ENCODE measurements at regions not wholly inside any gene's neighbourhood (a gene's known extent, or its start where the extent isn't known, plus 50 kb on each side); places are given as distances from the start of the nearest gene placed in this dataset.

DNA sequence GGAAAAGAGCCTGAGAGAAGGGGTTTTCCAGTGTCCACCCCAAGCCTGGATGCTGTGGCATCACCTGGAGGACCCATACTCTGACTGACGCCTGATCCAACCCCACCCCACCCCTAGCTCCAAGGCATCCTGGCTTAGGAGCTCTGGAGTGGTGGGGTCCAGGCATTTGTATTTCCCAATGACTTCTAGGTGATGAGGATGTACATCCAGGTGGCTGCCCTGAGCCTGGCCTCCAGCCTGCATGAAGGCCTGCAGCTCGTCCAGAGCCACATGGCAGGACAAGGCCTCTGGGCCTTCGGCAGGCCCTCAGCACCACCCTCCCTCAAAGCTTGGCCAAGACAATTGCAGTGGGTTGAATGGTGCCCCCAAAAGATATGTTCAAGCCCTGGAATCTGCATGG, 347.5 kb downstream of the C16orf95 start:
- Histone ChIP-seq H3K4me2 (ENCODE audit: insufficient read depth, low read length, poor library complexity, severe bottlenecking) (no peak overlapping the region), H3K14ac (ENCODE audit: low read length) (no peak overlapping the region), H3K79me1 (ENCODE audit: low read depth, low read length) (no peaks in the 10 kb centered on the region), H2BK120ac (ENCODE audit: low read depth, low read length) (no peak overlapping the region), H4K91ac (ENCODE audit: low read depth, low read length, poor library complexity) (no peak overlapping the region), H3K27ac (replicated peaks; ENCODE audit: low read length) (no peak overlapping the region), H2AFZ (ENCODE audit: low read length) (no peak overlapping the region), H4K8ac (ENCODE audit: low read depth, low read length) (no peak overlapping the region), H2BK12ac (ENCODE audit: low read length) (no peak overlapping the region), H2AK5ac (ENCODE audit: low read depth, low read length) (no peak overlapping the region), H3K4me3 (ENCODE audit: low read length in 2 of 2) (no peak overlapping the region), H3K36me3 (replicated peaks in 1 of 2; ENCODE audit: control insufficient read depth in 2 of 2, insufficient read depth in 2 of 2, low read length in 2 of 2) (no peaks in the 10 kb centered on the region), H2BK5ac (ENCODE audit: low read length) (no peak overlapping the region), H3K4ac (ENCODE audit: low read length) (no peak overlapping the region), H3K9ac (ENCODE audit: low read depth, low read length, poor library complexity) (no peak overlapping the region), H3K9me3 (replicated peaks in 1 of 2; ENCODE audit: control insufficient read depth in 2 of 2, insufficient read depth in 1 of 2, low read depth in 1 of 2, low read length in 2 of 2) (no peaks in the 10 kb centered on the region), H3K18ac (ENCODE audit: low read length) (no peak overlapping the region), H2BK15ac (ENCODE audit: low read length) (no peak overlapping the region), H3K23ac (ENCODE audit: low read depth, low read length, poor library complexity) (no peak overlapping the region), H3K4me1 (ENCODE audit: control insufficient read depth in 2 of 2, insufficient read depth in 1 of 2, low read depth in 1 of 2, low read length in 2 of 2) (no peaks in the 10 kb centered on the region), H3K27me3 (ENCODE audit: control insufficient read depth in 3 of 3, insufficient read depth in 3 of 3, low read depth in 1 of 3, low read length in 3 of 3) (no peaks in the 10 kb centered on the region)
- DNase-seq (ENCODE audit: low spot score) = no peak
- WGBS, 2 donors (ENCODE audit: extremely low coverage in 2 of 2, insufficient read length in 2 of 2, insufficient replicate concordance in 1 of 2) = no CpG with 5 or more reads among the region's 3 CpGs

DNA sequence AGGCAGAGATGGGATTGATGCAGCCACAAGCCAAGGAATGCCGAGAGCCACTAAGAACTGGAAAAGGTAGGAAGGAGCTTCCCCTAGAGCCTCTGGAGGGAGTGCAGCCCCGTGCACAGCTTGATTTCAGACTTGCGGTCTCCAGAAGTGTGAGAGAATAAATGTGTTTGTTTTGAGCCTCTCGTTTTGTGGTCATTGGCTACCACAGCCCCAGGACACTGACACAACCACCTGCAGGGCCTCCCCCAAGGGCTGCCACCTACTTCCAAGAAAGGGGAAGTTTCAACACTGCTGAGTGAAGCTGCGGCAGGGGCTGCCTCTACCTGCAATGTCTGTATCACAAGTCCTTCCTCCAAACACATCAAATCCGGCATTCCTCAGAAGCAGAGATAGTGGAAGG, 346.9 kb downstream of the C16orf95 start:
- H3K4me1 ChIP-seq (ENCODE audit: control insufficient read depth in 2 of 2, insufficient read depth in 1 of 2, low read depth in 1 of 2, low read length in 2 of 2) = no peaks in the 10 kb centered on the region
- H2AFZ ChIP-seq (ENCODE audit: low read length) = no peak overlapping the region
- no peak for DNase-seq (ENCODE audit: low spot score)
- H2BK15ac ChIP-seq (ENCODE audit: low read length) = no peak overlapping the region
- no peaks in the 10 kb centered on the region for H3K36me3 ChIP-seq (replicated peaks in 1 of 2; ENCODE audit: control insufficient read depth in 2 of 2, insufficient read depth in 2 of 2, low read length in 2 of 2)
- no peak overlapping the region for H3K14ac ChIP-seq (ENCODE audit: low read length)
- H2AK5ac ChIP-seq (ENCODE audit: low read depth, low read length) = no peak overlapping the region
- no peak overlapping the region for H3K4me2 ChIP-seq (ENCODE audit: insufficient read depth, low read length, poor library complexity, severe bottlenecking)
- no peak overlapping the region for H3K27ac ChIP-seq (replicated peaks; ENCODE audit: low read length)
- no peak overlapping the region for H3K23ac ChIP-seq (ENCODE audit: low read depth, low read length, poor library complexity)
- H3K4ac ChIP-seq (ENCODE audit: low read length) = no peak overlapping the region
- H3K9ac ChIP-seq (ENCODE audit: low read depth, low read length, poor library complexity) = no peak overlapping the region
- no peak overlapping the region for H2BK12ac ChIP-seq (ENCODE audit: low read length)
- no peaks in the 10 kb centered on the region for H3K9me3 ChIP-seq (replicated peaks in 1 of 2; ENCODE audit: control insufficient read depth in 2 of 2, insufficient read depth in 1 of 2, low read depth in 1 of 2, low read length in 2 of 2)
- no peaks in the 10 kb centered on the region for H3K27me3 ChIP-seq (ENCODE audit: control insufficient read depth in 3 of 3, insufficient read depth in 3 of 3, low read depth in 1 of 3, low read length in 3 of 3)
- WGBS, 2 donors (ENCODE audit: extremely low coverage in 2 of 2, insufficient read length in 2 of 2, insufficient replicate concordance in 1 of 2) = no CpG with 5 or more reads among the region's 6 CpGs
- H2BK5ac ChIP-seq (ENCODE audit: low read length) = no peak overlapping the region
- no peak overlapping the region for H3K4me3 ChIP-seq (ENCODE audit: low read length in 2 of 2)
- H4K91ac ChIP-seq (ENCODE audit: low read depth, low read length, poor library complexity) = no peak overlapping the region
- H4K8ac ChIP-seq (ENCODE audit: low read depth, low read length) = no peak overlapping the region
- no peak overlapping the region for H3K18ac ChIP-seq (ENCODE audit: low read length)
- H2BK120ac ChIP-seq (ENCODE audit: low read depth, low read length) = no peak overlapping the region
- no peaks in the 10 kb centered on the region for H3K79me1 ChIP-seq (ENCODE audit: low read depth, low read length)

DNA sequence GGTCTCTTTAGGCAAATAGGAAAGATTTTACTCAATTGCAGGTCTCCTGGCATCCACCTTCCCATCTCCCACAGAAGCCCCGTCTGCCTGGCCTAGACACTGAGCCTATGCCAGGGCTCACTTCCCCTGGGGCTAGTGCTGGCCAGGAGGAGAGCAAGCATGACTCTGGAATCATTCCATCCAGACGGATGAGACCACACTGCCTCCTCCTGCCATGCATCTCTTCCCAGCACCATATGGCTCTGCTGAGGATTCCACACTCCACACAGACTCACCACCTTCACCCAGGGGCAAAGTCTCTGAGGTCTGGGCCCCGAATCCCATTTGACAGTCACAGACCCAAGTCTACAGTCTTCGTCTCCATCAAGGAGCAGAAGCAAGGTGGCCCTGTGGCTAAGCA, 346.5 kb downstream of the C16orf95 start:
- peak overlapping the region; percentile 65 for H3K14ac ChIP-seq (ENCODE audit: low read length)
- no peak overlapping the region for H3K4ac ChIP-seq (ENCODE audit: low read length)
- H2BK15ac ChIP-seq (ENCODE audit: low read length) = no peak overlapping the region
- no peak overlapping the region for H2AFZ ChIP-seq (ENCODE audit: low read length)
- no peaks in the 10 kb centered on the region for H3K27me3 ChIP-seq (ENCODE audit: control insufficient read depth in 3 of 3, insufficient read depth in 3 of 3, low read depth in 1 of 3, low read length in 3 of 3)
- DNase-seq (ENCODE audit: low spot score) = no peak
- H2BK120ac ChIP-seq (ENCODE audit: low read depth, low read length) = no peak overlapping the region
- no peak overlapping the region for H3K23ac ChIP-seq (ENCODE audit: low read depth, low read length, poor library complexity)
- no peak overlapping the region for H3K27ac ChIP-seq (replicated peaks; ENCODE audit: low read length)
- H4K8ac ChIP-seq (ENCODE audit: low read depth, low read length) = no peak overlapping the region
- H2AK5ac ChIP-seq (ENCODE audit: low read depth, low read length) = no peak overlapping the region
- H3K4me1 ChIP-seq (ENCODE audit: control insufficient read depth in 2 of 2, insufficient read depth in 1 of 2, low read depth in 1 of 2, low read length in 2 of 2) = no peaks in the 10 kb centered on the region
- H3K9ac ChIP-seq (ENCODE audit: low read depth, low read length, poor library complexity) = no peak overlapping the region
- no peak overlapping the region for H3K18ac ChIP-seq (ENCODE audit: low read length)
- H4K91ac ChIP-seq (ENCODE audit: low read depth, low read length, poor library complexity) = no peak overlapping the region
- H3K4me3 ChIP-seq (ENCODE audit: low read length in 2 of 2) = no peak overlapping the region
- H2BK12ac ChIP-seq (ENCODE audit: low read length) = no peak overlapping the region
- no peaks in the 10 kb centered on the region for H3K36me3 ChIP-seq (replicated peaks in 1 of 2; ENCODE audit: control insufficient read depth in 2 of 2, insufficient read depth in 2 of 2, low read length in 2 of 2)
- no peak overlapping the region for H3K4me2 ChIP-seq (ENCODE audit: insufficient read depth, low read length, poor library complexity, severe bottlenecking)
- H3K79me1 ChIP-seq (ENCODE audit: low read depth, low read length) = no peaks in the 10 kb centered on the region
- H3K9me3 ChIP-seq (replicated peaks in 1 of 2; ENCODE audit: control insufficient read depth in 2 of 2, insufficient read depth in 1 of 2, low read depth in 1 of 2, low read length in 2 of 2) = no peaks in the 10 kb centered on the region
- no CpG with 5 or more reads among the region's 4 CpGs for WGBS, 2 donors (ENCODE audit: extremely low coverage in 2 of 2, insufficient read length in 2 of 2, insufficient replicate concordance in 1 of 2)
- no peak overlapping the region for H2BK5ac ChIP-seq (ENCODE audit: low read length)

GRCh38 chr16:86971251-86971650, 345.9 kb downstream of the C16orf95 start:
- no peak overlapping the region for H3K18ac ChIP-seq (ENCODE audit: low read length)
- no peak overlapping the region for H2AK5ac ChIP-seq (ENCODE audit: low read depth, low read length)
- no peak overlapping the region for H2BK12ac ChIP-seq (ENCODE audit: low read length)
- no peaks in the 10 kb centered on the region for H3K27me3 ChIP-seq (ENCODE audit: control insufficient read depth in 3 of 3, insufficient read depth in 3 of 3, low read depth in 1 of 3, low read length in 3 of 3)
- H3K14ac ChIP-seq (ENCODE audit: low read length) = peak overlapping the region; percentile 65
- no peak for DNase-seq (ENCODE audit: low spot score)
- no peak overlapping the region for H2BK5ac ChIP-seq (ENCODE audit: low read length)
- no peak overlapping the region for H3K4me2 ChIP-seq (ENCODE audit: insufficient read depth, low read length, poor library complexity, severe bottlenecking)
- no peaks in the 10 kb centered on the region for H3K4me1 ChIP-seq (ENCODE audit: control insufficient read depth in 2 of 2, insufficient read depth in 1 of 2, low read depth in 1 of 2, low read length in 2 of 2)
- no CpG with 5 or more reads among the region's 8 CpGs for WGBS, 2 donors (ENCODE audit: extremely low coverage in 2 of 2, insufficient read length in 2 of 2, insufficient replicate concordance in 1 of 2)
- no peak overlapping the region for H3K9ac ChIP-seq (ENCODE audit: low read depth, low read length, poor library complexity)
- no peak overlapping the region for H2BK120ac ChIP-seq (ENCODE audit: low read depth, low read length)
- H3K79me1 ChIP-seq (ENCODE audit: low read depth, low read length) = no peaks in the 10 kb centered on the region
- no peaks in the 10 kb centered on the region for H3K9me3 ChIP-seq (replicated peaks in 1 of 2; ENCODE audit: control insufficient read depth in 2 of 2, insufficient read depth in 1 of 2, low read depth in 1 of 2, low read length in 2 of 2)
- no peaks in the 10 kb centered on the region for H3K36me3 ChIP-seq (replicated peaks in 1 of 2; ENCODE audit: control insufficient read depth in 2 of 2, insufficient read depth in 2 of 2, low read length in 2 of 2)
- H4K91ac ChIP-seq (ENCODE audit: low read depth, low read length, poor library complexity) = no peak overlapping the region
- no peak overlapping the region for H3K4me3 ChIP-seq (ENCODE audit: low read length in 2 of 2)
- no peak overlapping the region for H2AFZ ChIP-seq (ENCODE audit: low read length)
- H3K4ac ChIP-seq (ENCODE audit: low read length) = no peak overlapping the region
- H2BK15ac ChIP-seq (ENCODE audit: low read length) = no peak overlapping the region
- H4K8ac ChIP-seq (ENCODE audit: low read depth, low read length) = no peak overlapping the region
- no peak overlapping the region for H3K27ac ChIP-seq (replicated peaks; ENCODE audit: low read length)
- H3K23ac ChIP-seq (ENCODE audit: low read depth, low read length, poor library complexity) = no peak overlapping the region
